Cardiac fibroblast (primary cell): ENCODE measurements at regions not wholly inside any gene's neighbourhood (a gene's known extent, or its start where the extent isn't known, plus 50 kb on each side); places are given as distances from the start of the nearest gene placed in this dataset.
A peak's percentile ranks its signal among the peaks of the same experiment; 100 is the strongest.

Source experiments
- DNase-seq, 2 donors: peaks; one replicate each; pipeline versions ENCODE4 v3.0.0 to v3.0.0-alpha.2; 2010; ENCODE audit warnings: low read depth in 2 of 2
- H3K4me3 ChIP-seq, 2 donors: replicated peaks in 1 of 2; 1 replicate in 1 of 2; 2 replicates in 1 of 2; pipeline ENCODE4 v1.5.1; 2011; ENCODE audit warnings: low read depth in 2 of 2, low read length in 2 of 2, mild to moderate bottlenecking in 2 of 2, moderate library complexity in 1 of 2
- TF ChIP-seq, protein P1 (sequence below): IDR thresholded peaks from one replicate; pipeline ENCODE4 v1.5.1; 2011; ENCODE audit warnings: low read depth, mild to moderate bottlenecking, low read length, inconsistent platforms

DNA sequence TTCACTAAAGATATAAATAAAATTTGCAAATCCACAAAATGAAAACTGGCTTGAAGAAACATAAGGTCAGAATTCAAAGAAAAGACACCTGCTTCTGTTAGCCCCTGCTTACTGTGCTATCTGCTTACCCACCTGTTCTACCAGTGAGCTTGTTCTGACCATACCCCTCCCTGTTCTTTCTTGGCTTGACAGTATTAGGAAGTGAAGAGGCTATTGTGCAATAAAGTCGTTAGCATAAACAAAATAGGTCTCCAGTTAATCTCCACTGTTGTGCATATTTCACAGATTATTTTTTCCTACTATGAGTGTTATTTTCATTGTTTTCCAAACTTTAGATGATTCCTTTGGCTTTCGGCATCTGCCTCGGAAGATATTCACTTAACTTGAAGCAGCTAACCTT lies 322.1 kb downstream of the CCDC85A start:
- no peak for DNase-seq
- TF ChIP-seq, protein P1, sequence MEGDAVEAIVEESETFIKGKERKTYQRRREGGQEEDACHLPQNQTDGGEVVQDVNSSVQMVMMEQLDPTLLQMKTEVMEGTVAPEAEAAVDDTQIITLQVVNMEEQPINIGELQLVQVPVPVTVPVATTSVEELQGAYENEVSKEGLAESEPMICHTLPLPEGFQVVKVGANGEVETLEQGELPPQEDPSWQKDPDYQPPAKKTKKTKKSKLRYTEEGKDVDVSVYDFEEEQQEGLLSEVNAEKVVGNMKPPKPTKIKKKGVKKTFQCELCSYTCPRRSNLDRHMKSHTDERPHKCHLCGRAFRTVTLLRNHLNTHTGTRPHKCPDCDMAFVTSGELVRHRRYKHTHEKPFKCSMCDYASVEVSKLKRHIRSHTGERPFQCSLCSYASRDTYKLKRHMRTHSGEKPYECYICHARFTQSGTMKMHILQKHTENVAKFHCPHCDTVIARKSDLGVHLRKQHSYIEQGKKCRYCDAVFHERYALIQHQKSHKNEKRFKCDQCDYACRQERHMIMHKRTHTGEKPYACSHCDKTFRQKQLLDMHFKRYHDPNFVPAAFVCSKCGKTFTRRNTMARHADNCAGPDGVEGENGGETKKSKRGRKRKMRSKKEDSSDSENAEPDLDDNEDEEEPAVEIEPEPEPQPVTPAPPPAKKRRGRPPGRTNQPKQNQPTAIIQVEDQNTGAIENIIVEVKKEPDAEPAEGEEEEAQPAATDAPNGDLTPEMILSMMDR, result no peak
- no peak overlapping the region for H3K4me3 ChIP-seq

DNA sequence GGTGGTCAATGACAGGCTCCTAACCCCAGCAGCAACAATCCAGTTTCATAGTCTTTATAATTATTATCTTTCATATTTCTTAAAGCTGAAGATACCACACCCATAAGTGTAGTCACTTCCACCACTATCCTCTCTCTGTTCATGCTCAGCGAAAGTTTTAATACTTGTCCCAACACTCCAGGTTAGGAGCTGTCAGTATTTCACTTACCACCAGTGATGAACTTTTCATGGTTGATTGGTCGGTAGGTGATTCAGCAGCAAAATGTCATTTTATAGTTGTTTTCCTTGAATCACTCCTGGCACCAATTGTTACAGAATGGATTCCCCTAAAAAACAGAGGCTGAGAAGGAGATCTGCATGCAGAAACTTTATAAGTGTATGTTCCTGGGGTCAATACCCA lies 324.9 kb downstream of the CCDC85A start:
- H3K4me3 ChIP-seq, result no peak overlapping the region
- DNase-seq, result no peak
- TF ChIP-seq, protein P1, result no peak

DNA sequence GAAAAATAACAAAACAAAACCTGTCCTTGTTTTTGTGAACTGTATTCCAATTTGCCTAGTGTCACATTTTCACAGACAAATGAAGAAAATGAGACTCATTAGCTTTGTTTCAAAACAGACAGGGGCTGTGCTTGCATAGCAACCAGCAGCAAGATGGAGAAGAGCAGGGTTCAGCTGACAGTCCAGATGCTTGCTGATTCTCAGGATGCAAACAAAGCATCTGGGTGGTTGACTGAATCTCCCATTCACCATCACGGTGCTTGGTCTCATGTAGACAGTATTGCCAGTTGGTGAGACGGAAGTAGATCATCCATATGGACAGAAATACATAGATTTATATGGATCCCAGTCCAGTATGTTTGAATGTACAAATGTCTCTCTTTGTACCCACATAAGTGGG lies 326.8 kb downstream of the CCDC85A start:
- no peak for DNase-seq
- TF ChIP-seq, protein P1, result no peak
- no peak overlapping the region for H3K4me3 ChIP-seq

DNA sequence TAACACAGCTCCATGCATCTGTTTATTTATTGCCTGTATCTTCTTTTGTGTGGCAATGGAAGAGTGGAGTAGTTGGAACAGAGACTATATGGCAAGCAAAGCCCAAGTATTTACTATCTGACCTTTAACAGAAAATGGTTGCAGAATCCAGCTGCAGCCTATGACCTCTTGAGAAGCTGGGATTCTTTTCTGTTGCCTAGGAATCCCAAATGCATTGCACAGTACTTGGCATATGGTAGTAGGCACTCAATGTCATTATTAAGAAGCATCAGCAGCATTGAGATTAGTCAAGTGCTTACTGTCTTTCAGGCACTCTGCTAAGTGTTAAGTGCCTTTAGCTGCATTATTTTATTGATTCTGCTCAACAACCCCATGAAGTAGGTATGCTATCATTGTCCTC lies 331.6 kb downstream of the CCDC85A start:
- H3K4me3 ChIP-seq, result no peak overlapping the region
- TF ChIP-seq, protein P1, result no peak
- no peak for DNase-seq

DNA sequence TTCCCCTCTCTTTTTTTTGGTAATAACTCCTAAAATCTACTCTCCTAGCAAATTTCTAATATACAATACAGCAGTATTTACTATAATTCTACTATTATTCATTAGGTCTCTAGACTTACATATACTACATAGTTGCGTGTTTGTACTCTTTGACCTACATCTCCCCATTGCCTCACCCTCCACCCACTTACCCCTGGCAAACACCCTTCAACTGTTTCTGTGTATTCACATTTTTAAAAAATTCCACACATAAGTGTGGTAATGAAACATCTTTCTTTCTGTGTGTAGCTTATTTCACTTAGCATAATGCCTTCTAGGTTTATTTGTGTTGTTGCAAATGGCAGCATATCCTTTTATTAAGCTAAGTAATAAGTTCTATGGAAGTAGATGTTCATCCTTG lies 336.0 kb downstream of the CCDC85A start:
- TF ChIP-seq, protein P1, result no peak

DNA sequence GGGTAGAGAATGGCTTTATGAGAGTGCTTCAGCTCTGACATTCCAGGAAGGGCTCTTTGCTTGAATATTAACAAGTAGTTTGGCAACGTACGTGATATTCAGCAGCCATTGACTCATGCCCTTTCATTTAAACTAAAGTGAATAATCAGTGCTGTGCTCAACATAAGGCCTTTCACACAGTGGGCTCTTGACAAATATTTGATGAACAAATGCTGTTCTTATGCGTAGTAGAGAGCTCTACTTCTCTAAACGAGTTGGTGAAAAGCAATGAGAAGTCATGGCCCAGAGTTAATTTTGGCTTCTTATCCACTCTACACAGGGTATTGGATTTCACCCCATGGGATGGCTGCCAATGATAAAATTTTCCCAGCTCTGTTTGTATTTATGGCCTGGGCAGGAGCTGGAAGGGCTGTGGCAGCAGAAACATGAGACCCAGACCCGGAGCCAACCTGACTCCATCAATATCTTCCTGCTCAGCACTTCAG lies 338.9 kb downstream of the CCDC85A start:
- DNase-seq, result peak; percentile 28 to 38
- H3K4me3 ChIP-seq, result no peak overlapping the region
- TF ChIP-seq, protein P1, result no peak

More for the DNA sequence above, 336.0 kb downstream of the CCDC85A start:
- DNase-seq, result peak in 1 of 2 donors; percentile 2
- no peak overlapping the region for H3K4me3 ChIP-seq

DNA sequence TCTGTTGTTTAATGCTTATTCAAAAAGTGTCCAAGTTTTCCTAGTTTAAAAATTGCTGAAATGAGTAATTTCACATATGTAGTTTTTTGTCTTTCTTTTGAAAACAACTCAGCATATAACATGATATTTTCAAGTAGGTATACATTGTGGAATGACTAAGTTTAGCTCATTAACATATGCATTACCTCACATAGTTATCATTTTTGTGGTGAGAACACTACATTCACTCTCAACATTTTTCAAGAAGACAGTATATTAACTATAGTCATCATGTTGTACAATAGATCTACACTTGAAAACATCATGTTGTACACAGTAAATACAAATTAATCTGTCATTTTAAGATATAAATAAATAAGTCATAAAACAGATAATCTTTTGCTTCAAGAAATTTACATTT lies 340.0 kb downstream of the CCDC85A start:
- no peak overlapping the region for H3K4me3 ChIP-seq
- DNase-seq, result peak in 1 of 2 donors; percentile 6
- TF ChIP-seq, protein P1, result no peak
